HG03139 (cell line): ENCODE measurements at regions not wholly inside any gene's neighbourhood (a gene's known extent, or its start where the extent isn't known, plus 50 kb on each side); places are given as distances from the start of the nearest gene placed in this dataset.
"Not testable (repeated sequence)": the region's sequence is repeated elsewhere in the genome, so short reads cannot be mapped to it uniquely, and the experiment has no call there.

Source experiments
- ATAC-seq: cut with Tn5 transposase; IDR thresholded peaks from one replicate; pipeline ENCODE4 v1.9.1; 2021; ENCODE audit not compliant: unreplicated experiment

GRCh38 chr13:80180740-80181355 is 160.1 kb downstream of the SPRY2 start:
- no peak for ATAC-seq

GRCh38 chr13:80177327-80177726 is 163.6 kb downstream of the SPRY2 start:
- ATAC-seq, result no peak

GRCh38 chr13:80173224-80173623 is 167.7 kb downstream of the SPRY2 start:
- ATAC-seq, result no peak

- ATAC-seq, result no peak
Measured at GRCh38 chr13:80171096-80171495, 169.8 kb downstream of the SPRY2 start.

- no peak for ATAC-seq
Measured at GRCh38 chr13:80168089-80168850, 172.7 kb downstream of the SPRY2 start.

GRCh38 chr13:80166352-80166751 is 174.6 kb downstream of the SPRY2 start:
- ATAC-seq, result no peak

- ATAC-seq, result no peak
Measured at GRCh38 chr13:80164462-80164861, 176.5 kb downstream of the SPRY2 start.

GRCh38 chr13:80161896-80162295 is 179.0 kb downstream of the SPRY2 start:
- ATAC-seq, result no peak

GRCh38 chr13:80161219-80161618 is 179.7 kb downstream of the SPRY2 start:
- no peak for ATAC-seq

GRCh38 chr13:80160110-80160509 is 180.8 kb downstream of the SPRY2 start:
- ATAC-seq, result no peak

- ATAC-seq, result no peak
Measured at GRCh38 chr13:80157261-80157932, 183.5 kb downstream of the SPRY2 start.

- ATAC-seq, result not testable (repeated sequence)
Measured at GRCh38 chr13:80152142-80152541, 188.8 kb downstream of the SPRY2 start.

- ATAC-seq, result no peak
Measured at GRCh38 chr13:80151016-80151415, 189.9 kb downstream of the SPRY2 start.

GRCh38 chr13:80149736-80150135 is 191.2 kb downstream of the SPRY2 start:
- no peak for ATAC-seq

- ATAC-seq, result no peak
Measured at GRCh38 chr13:80145171-80145690, 195.7 kb downstream of the SPRY2 start.

- no peak for ATAC-seq
Measured at GRCh38 chr13:80144493-80144892, 196.4 kb downstream of the SPRY2 start.

- ATAC-seq, result no peak
Measured at GRCh38 chr13:80141123-80141849, 199.6 kb downstream of the SPRY2 start.

- ATAC-seq, result no peak
Measured at GRCh38 chr13:80140685-80141084, 200.2 kb downstream of the SPRY2 start.

GRCh38 chr13:80139196-80139595 is 201.7 kb downstream of the SPRY2 start:
- no peak for ATAC-seq

GRCh38 chr13:80137994-80138393 is 202.9 kb downstream of the SPRY2 start:
- ATAC-seq, result no peak

- ATAC-seq, result no peak
Measured at GRCh38 chr13:80134346-80134745, 206.6 kb downstream of the SPRY2 start.
